Daoy (cell line): ENCODE measurements at regions not wholly inside any gene's neighbourhood (a gene's known extent, or its start where the extent isn't known, plus 50 kb on each side); places are given as distances from the start of the nearest gene placed in this dataset.

ENCODE experiments used
- DNase-seq: peaks from one replicate; pipeline ENCODE4 v3.0.0-alpha.2; 2015; ENCODE audit warnings: low read depth

DNA sequence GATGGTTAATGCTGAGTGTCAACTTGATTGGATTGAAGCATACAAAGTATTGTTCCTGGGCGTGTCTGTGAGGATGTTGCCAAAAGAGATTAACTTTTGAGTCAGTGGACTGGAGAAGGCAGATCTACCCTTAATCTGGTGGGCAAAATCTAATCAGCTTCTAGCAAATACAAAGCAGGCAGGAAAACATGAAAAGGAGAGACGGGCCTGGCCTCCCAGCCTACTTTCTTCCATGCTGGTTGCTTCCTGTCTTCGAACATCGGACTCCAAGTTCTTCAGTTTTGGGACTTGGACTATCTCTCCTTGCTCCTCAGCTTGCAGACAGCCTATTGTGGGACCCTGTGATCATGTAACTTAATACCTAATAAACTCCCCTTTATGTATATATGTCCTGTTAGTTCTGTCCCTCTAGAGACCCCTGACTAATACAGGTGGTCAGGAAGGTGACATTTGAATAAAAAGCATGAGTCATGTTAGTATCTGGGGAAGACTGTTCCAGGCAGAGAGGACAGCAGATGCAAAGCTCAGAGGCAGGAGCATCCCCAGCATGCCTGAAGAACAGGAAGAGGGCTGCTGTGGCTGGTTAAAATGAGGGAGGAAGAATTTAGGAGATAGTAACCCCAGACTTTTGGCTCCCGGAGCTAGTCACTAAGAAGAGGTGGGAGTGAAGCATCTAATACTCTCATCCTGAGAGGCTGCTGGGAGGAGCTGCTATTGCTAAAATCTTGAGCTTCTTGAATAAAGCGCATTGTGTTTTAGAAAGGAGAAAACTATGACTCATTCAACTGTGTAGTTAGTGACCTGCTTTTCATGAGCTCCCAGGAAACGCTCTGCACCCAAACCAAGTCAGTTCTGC lies 207.4 kb upstream of the HES1 start:
- no peak for DNase-seq

DNA sequence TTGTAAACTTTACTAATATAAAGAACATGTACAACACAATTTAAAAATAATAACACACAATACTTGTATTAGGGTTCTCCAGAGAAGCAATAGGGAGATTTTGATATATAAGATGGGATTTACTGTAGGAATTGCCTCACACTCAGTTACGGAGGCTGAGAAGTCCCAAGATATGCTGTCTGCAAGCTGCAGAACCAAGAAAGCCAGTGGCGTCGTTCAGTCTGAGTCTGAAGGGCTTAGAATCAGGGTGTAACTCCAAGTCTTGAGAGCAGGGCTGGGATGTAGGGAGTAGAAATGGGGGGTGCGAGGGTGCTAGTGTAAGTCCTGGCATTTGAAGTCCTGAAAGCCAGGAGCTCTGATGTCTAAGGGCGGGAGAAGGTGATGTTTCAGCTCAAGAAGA lies 206.6 kb upstream of the HES1 start:
- no peak for DNase-seq

DNA sequence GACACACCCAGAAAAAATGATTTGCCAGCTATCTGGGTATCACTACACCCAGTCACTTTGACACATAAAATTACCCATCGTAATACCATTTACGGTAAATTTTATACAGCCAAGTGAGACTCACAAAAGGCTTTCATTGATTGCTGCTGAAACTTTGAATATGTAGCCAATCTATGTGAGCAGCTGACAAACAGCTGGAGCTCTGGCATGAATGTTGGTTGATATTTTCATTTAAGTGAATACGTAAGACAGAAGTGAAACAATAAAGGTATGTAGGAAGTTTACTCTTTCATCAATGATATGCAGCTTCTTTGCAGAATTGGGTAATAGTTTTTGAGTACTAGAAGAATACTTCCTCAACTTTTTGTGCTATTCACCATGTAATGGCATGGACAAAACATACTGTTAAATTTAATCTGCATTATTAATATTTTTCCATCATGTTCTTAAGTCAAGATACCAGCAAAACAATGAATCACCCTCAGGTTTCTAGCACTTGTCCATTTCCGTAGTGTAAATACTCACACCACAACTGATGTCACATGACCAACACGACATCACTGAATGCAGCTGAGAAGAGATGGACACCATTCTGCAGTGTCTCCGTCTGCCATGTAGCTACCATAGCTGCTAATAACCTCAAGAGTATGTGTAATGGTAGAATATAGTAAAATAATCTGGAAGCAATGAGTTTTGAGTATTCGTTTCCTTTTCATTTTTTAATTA lies 205.9 kb upstream of the HES1 start:
- DNase-seq: no peak

DNA sequence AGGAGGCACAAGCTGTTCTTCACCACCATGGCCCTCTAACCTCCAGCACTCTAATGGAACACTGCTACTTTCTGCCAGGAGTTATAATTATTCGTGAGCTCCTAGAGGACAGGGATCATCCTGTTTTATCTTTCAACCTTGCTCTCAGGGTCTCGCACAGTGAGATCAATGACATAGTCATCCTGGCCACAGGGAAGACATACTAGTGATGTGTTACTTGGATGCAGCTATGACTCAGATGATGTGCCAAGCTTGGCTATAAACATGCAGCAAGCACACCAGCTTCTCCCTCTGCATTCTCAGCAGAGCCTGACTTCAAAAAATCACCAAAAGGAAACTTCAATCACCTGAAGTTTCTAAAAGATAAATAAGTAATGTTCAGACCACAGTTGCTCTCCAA lies 203.8 kb upstream of the HES1 start:
- no peak for DNase-seq

DNA sequence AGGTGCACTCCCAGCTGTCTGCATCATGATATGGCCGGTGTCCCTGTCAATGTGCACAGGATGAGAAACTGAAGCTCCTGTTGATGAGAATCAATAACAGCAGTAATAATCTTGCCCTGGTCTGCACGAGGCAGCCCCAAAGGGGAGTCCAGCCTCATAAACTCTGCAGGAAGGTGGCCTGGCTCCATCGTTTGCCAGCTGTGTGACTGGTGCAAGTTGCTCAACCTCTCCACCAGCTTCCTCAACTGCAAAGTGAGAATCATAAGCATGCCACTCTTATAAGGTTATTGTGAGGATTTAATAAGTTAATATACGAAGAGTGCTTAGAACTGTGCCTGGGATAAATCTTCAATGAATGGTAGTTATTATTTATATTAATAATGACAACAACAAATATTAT lies 203.4 kb upstream of the HES1 start:
- DNase-seq: no peak

DNA sequence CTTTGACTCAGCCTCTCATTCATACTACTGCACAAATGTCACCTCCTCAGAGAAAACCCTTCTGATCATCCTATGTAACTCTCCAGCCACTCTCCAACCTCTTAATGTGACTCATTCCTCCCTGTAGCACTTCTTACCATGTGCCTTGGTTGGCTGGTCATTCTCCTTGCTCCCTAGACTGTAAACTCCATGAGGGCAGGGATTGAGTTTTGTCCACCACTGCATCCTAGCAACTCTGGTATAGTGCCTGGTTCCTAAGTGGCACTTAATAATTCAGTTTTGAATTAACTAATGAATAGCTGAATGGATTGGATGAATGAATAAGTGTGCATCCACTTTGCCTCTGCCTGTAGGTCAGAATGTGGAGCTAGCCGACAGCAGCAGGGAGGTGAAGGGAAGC lies 202.5 kb upstream of the HES1 start:
- DNase-seq: no peak

DNA sequence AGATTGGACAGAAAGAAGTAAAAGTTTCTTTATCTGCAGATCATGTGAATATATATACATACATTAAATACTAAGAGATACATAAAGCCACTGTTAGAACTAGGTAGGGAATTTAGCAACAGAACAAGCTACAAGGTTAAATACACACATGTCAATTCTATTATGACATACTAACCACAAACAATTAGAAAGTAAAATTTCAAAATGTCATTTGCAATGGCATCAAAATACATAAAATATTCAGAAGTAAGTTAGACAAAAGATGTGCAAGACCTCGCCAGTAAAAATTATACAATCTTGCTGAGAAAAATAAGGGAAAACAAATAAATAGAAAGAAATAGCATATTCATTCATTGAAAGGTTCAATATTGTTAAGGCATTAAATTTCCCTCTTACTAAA lies 200.0 kb upstream of the HES1 start:
- DNase-seq: no peak

DNA sequence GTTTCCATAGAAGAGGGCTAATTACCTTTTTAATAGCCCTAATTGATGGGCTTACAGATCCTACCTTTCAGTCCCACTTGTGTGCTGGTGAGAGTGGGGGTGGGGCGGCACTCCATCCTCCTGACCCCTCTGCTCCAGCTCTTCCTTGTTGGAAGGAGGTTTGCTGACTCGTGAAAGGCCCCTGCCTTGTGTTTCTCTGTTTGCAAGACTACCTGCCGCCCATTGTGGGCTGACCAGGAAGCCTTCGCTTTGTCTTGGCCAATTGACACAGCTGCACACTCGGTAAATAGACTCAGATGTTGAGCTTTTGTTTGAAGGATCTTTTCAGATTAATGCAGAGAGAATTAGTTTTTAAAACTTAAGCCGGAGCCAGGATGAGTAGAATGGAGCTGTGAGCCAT lies 197.3 kb upstream of the HES1 start:
- no peak for DNase-seq

DNA sequence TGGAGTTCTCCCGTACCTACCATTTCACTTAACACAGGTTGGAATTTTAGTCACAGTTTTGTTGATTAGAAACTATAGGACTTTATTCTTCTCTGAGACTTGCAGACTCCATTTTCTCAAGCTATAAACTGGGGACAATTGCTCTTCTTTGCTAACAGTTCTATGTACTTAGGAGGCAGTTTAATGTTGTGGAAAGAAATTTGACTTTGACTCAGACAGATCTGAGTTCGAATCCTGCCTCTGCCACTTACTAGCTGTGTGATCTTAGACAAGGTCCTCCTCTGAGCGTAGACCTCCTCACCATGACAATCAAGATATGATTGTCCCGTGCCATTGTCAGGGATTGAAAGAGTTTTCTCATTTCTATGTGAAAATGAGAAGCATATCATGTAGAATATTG lies 196.4 kb upstream of the HES1 start:
- DNase-seq: no peak

DNA sequence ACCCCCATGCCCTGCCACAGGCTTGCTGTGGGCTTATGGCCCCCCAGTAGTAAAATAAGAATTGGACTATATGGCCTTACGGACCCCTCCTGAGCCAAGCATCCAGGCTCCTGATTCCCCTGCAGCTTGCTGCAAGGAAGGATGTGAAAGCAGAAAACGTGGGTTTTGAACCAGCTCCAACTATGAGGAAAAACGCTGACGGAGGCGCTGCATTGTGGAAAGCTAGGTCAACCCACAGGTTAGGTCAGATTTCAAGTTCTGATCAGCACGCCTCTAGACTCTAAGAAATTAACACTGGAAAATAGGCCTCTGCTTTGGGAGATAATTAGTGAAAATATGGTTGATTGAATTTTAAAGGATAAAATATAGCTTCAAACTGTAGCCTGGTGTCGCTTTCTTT lies 195.4 kb upstream of the HES1 start:
- DNase-seq: no peak

DNA sequence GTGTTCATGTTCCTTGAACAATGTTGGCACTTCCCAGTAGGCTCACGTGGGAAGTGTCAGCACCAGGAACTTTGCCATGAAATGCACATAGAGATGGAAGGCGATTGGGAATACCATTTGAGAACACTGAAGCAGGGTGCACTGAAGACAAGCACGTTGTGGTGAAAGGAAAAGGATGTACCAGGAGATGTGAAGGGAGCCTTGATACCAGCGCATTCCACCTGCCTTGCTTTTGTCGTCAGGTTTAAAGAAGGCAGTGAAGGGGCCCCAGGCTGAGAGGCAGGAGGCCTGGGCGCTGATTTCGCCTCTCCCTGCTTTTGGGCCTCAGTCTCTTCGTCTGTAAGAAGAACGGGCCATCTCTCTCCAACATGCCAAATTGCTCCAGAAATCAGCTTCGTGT lies 194.5 kb upstream of the HES1 start:
- DNase-seq: no peak

DNA sequence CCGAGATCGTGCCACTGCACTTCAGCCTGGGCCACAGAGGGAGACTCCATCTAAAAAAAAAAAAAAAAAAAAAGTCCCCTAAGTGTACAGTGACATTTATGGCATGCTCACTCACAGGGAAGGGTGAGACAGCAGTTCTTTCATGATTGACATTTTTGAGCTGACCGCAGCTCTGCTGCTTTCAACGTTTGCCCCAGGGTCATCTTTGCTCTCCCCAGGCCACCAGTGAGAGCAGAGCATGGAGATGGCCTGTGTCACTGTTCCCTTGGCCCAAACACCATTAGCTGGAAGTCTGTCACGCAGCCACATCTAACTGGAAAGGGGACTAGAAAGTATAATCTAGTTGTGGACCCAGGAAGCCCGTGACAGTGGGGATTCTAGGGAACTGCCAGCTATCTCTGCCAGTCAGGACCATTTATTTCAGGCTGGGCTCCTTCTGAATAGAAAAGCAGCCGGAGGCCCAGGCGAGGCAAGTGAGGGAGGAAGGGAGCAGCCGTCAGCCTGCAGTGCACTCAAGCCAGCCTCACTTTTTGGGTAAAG lies 193.4 kb upstream of the HES1 start:
- no peak for DNase-seq

DNA sequence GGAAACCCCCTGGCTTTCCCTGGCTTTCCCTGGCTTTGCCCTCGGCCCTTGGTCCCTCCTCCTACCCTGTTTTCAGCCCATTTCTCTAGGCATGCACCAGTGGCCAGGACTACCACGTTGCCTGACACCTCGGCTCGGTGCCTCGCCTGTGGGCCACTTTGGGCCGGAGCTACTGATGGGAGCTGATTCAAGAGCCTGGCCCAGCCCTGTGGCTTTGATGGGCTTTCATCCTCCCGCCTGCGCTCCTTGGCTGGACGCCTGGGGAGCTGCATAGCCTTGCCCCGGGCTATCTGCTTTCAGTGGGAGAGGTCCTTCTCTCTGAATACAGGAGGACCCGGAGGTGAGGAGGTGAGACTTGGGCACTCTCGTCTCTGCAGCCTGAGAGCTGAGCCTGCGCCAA lies 192.7 kb upstream of the HES1 start:
- DNase-seq: peak; percentile 22

DNA sequence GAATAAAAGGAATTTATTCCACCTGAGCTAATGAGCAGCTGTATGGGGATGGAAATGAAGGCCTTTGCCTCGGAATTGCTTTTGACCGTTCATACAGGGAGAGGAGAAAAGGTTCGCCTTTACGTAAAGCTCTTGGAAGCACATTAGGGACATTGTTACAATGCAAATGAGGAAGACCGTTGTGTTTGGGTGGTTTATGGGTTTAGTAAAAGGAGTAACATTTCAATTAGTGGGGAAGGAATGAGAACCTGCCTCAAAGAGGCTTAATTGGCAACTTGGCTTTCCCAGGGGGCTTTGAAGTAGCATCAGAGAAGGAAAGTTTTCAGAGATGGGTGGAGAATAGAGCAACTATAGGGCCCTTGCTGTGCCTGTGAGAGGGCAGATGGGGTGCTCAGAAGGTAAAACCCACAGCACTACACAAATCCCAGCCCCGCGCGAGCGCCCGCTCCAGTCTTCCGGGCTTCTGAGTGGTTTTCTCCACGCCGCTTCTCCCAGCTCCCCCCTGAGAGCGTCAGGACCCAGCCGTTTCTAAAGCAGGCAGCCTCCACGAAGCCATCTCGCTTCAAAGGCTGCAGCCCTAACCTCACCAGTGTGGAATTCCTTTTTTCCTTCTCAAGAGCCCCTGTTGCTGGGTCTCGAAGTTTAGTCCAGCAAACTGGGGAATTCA lies 192.0 kb upstream of the HES1 start:
- DNase-seq: no peak

DNA sequence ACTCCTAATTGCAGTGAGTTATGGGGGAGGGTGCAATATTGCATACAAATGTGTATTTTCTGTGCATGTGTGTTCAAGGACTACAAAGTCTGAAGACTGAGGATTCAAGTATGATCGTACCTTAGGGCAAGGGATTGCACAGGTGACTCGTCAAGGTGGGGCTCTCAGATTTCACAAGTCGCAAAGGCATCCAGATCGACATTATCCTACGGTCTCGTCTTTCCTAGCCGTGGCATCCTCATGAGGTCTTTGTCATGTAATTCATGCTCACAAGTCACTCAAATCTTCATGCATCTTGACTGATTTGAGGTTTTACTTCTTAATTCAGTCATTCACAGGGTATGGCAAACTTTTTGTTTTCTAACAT lies 191.4 kb upstream of the HES1 start:
- DNase-seq: no peak

DNA sequence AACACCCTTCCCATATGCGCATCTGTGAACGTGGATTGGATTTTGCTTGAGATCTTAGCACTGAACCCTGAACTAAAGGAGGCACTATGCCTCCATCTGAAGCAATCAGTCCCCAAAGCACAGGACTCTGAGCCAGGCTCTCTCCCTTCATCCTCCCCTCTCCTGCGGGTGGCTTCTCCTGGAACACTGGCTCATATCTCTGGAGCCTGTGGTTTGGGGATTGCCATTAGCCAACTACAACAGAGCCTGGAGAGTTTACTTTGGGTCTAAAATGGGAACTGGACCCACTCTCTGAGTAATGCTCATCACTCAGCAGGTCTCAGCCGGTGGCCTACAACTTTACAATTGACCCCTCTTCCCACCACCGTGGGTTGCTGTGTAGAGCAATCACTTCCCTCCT lies 190.8 kb upstream of the HES1 start:
- peak; percentile 42 for DNase-seq

DNA sequence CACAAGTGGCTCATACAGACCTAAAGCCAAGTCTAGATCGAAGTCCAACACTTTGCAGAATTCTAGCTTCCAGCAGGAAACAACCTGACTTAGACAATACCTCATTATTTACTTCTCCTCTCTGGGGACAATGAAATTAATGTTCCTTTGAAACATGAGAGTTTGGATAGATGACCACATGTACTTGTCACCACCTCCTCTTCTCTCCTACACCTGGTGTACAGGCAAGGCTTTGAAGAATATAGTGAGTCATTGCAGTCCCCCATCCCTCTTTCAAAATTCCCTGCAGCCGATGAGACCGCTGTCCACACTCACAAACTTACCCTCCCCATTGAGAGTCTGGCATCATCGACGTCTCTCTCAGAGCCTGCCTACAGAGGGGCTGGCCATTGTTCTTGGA lies 189.0 kb upstream of the HES1 start:
- DNase-seq: peak; percentile 66

DNA sequence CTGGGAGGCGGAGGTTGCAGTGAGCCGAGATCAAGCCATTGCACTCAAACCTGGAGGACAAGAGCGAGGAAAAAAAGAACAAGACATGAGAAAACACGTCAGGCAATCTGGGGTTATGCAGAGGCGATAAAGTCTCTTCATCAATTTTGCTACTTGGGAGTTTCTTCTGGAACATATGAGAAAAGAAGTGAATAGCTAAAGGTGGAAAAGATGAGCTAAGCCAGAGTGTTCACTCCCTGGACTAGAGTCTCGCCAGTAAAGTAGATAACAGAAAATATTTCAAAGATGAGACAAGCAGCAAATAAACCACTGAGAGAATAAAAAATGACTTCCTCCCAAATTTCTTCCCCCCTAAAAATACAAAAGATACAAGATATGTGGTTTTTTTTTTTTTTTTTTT lies 188.4 kb upstream of the HES1 start:
- no peak for DNase-seq

DNA sequence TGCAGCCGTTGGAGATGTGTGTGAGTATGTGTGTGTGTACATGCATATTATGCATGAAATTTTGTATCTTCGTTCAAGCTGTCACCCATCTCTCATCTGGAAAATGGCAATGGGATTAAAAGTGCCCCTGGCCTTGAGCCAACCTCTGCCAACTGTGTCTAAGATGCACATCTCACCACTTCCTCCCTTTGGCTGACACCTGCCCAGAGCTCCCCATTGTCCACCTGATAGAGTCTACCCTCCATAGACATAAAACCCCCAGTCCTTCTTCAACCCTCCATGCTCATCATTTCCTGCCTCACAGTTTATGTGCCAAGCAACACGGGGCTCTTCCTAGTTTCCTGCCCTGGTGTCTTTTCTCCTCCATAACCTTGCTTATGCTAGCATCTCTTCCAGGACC lies 187.5 kb upstream of the HES1 start:
- DNase-seq: no peak

DNA sequence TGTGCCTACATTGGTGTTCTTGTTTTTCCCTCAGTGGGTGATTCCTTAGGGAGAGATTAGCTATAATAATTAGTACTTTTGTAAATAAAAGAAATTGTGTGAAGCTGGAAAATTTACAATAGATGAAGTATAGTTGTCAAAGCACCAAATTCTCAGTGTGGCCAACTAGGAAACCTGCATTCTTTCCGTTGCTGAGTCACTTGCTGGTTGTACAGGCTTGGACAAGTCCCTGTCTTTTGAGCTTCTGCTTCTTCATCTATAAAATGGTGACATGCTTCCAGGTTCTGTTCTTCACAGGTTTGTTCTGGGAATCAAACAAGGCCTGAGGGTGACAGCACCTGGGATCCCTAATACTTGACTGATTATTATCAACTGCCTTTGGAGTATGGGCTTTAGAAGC lies 184.1 kb upstream of the HES1 start:
- DNase-seq: no peak

DNA sequence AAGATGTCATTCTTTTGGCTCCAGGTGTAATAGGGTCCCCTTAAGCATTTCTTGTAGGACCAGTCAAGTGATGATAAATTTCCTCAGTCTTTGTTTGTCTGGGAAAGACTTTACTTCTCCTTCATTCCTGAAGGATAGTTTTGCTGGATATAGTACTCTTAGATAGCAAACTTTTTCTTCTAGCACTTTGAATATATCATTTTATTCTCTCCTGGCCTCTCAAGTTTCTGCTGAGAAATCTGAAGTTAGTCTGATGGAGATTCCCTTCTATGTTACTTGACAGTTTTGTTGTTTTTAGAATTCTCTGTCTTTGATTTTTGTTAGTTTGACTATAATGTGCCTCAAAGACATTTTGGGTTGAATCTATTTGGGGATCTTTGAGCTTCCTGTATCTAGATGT lies 181.2 kb upstream of the HES1 start:
- DNase-seq: no peak

DNA sequence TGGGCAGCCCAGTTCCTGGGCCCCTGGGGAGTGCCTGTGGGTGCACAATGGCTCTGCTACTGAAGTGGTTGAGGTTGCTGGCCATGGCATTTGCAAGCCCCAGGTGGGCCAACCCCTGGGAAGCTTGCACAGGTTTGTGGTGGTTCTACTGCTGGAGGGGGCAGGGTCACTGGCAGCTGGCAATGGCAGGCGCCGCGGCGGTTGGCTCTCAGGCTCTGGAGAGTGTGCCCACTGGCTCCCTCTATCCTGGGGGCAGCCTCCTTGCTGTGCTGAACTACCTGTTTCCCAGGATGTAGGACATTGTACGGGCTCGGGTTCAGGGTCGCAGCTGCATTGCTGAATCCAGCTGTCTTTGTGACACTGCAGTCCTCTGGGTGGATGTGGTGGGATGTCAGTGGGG lies 180.2 kb upstream of the HES1 start:
- DNase-seq: no peak

DNA sequence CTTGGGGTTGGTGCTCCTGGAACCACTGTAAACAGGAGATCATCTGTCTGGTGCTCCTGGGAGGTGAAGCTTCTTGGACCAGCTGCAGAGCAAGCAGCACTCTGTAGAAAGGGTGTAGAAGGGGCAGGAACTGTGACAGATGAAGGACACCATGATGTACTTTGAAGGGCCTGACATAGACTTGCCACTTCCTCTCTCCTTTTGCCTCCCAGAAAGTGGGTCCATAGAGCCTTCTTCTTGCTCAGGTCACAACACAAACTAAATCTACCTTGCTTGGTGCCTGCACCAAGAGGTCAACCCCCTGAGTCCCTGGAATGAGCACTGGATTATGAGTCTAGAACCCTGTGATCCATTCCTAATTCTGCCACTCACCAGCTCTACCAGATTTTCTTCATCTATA lies 176.1 kb upstream of the HES1 start:
- no peak for DNase-seq
